HG02938 (cell line): ENCODE measurements at regions not wholly inside any gene's neighbourhood (a gene's known extent, or its start where the extent isn't known, plus 50 kb on each side); places are given as distances from the start of the nearest gene placed in this dataset.
"Not testable (repeated sequence)": the region's sequence is repeated elsewhere in the genome, so short reads cannot be mapped to it uniquely, and the experiment has no call there.

Experiments used
- ATAC-seq: cut with Tn5 transposase; IDR thresholded peaks from one replicate; pipeline ENCODE4 v1.9.1; 2021; ENCODE audit warnings: mild to moderate bottlenecking, moderate library complexity; ENCODE audit not compliant: unreplicated experiment

DNA sequence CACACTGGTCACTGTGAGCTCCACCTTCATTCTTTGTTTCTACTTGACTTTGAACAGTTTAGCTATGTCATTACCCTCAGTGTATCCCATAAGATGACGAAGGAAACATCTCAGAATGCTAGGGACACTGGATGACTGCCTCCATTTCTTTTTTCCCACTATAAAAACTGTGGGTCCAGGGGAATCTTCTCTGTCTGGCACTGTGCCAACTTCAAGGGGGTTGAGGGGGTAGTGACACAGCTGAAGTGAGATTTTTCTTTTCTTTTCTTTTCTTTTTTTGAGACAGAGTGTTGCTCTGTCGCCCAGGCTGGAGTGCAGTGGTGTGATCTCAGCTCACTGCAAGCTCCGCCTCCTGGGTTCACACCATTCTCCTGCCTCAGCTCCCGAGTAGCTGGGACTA is 302.6 kb upstream of the TARS1 start:
- not testable (repeated sequence) for ATAC-seq

GRCh38 chr5:33143405-33144123 is 297.2 kb upstream of the TARS1 start:
- no peak for ATAC-seq

- ATAC-seq = no peak
These were observed 293.9 kb upstream of the TARS1 start for GRCh38 chr5:33146881-33147280.

DNA sequence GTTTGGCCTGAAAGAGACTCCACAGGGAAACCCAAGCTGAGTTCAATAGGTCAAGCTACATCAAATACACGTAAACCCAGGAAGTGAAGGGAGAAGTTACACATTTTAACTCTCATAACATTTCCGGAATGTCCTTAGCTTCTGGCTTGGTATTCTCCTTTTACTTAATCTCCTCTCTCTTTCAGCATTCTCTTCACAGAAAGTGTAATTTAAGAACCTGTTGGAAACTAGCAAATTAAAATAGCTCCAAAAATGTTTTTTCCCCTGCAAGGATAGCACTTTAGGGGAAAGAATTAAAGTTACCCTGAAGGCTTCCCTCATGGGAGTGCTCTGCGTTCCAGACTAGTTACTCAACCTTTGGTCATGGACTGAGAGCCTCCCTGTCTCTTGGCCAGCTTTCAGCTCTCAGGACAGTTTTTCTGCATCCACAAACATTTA is 292.7 kb upstream of the TARS1 start:
- ATAC-seq = no peak

GRCh38 chr5:33153372-33153771 is 287.4 kb upstream of the TARS1 start:
- ATAC-seq = no peak

- ATAC-seq = no peak
These were observed 286.9 kb upstream of the TARS1 start for GRCh38 chr5:33153831-33154230.

GRCh38 chr5:33160871-33161270 is 279.9 kb upstream of the TARS1 start:
- no peak for ATAC-seq

DNA sequence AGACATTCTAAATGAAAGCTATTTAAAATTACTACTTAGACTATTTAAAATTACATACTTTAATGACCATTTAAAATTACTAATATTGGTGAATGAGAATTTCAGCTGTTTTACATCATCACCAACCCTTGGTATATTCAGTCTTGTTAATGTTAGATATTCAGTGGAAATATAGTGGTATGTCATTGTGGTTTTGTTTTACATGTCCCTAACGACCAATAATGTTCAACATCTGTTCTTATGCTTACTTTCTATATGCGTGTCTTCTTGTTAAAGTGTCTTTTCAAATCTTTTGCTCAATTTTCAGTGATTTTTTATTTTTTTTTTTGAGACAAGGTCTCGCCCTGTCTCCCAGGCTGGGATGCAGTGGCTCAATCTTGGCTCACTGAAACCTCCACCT is 279.3 kb upstream of the TARS1 start:
- ATAC-seq = no peak

- no peak for ATAC-seq
These were observed 278.7 kb upstream of the TARS1 start for GRCh38 chr5:33162057-33162456.

DNA sequence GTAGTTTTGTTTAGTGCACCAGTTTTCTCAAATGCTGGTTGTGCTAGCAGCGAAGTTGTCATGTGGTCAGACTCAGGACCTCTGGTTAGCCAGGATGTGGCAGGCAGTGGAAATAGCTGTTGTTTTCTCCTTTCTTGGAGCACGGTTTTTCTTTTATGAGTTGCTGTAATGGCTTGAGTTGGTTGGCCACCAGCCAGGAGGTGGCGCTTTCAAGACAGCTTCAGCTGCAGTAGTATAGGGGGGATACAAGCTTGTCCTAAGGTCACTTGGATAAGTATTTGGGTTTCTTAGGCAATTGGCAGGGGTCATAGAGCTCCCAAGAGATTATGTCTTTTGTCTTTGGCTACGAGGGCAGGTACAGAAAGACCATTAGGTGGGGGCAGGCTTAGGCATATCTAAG is 274.2 kb upstream of the TARS1 start:
- no peak for ATAC-seq

GRCh38 chr5:33166948-33167347 is 273.8 kb upstream of the TARS1 start:
- no peak for ATAC-seq

DNA sequence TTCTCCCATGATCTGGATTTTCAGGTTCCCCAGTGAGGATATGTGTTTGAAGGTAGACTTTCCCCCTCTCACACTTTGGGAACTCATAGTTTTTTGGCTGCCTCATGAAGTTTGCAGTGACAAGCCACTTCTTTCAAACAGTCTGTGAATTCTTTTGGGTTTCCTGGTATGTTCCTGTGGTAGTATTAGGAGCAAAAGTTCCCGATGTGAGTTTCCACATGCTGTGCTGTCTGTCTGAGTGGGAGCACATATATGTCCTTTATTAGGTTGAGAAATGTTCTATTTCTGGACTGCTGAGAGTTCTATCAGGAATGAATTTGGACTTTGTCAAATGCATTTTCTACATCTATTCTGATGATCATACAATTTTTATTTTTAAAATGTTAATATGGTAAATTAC is 273.2 kb upstream of the TARS1 start:
- ATAC-seq = no peak

DNA sequence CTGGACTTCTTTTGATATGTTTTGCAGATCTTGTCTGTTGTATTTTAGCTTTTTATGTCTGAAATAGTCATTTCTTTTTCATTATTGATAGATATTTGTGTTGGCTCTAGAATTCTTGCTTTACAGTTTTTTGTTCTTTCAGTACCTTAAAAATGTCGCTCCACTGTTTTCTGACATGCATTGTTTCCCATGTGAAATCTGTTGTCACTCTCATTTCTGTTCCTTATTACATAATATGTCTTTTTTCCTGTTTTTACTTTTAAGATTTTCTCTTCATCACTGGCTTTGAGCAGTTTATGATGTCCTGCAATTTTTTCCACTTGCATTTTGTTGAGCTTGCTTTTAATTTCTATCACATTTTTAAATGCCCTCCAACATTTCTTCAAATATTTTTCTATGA is 270.4 kb upstream of the TARS1 start:
- ATAC-seq = no peak

GRCh38 chr5:33174383-33174782 is 266.4 kb upstream of the TARS1 start:
- ATAC-seq = no peak

DNA sequence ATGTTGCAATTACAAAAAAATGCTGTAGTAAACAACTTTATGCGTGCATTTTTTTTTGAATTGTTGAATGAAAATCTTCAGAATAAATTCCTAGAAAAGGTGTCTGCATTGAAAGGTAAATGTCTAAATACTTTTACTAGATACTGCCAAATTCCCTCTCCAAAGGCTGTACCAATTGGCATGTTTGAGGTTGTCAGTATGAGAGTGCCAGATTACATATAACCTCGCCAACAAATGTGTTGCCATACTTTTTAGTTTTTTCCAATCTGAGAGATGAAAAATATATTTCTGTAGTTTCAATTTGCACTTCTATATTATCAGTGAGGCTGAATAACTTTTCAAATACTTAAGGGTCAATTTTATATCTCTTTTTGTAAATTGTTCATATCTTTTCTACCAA is 261.5 kb upstream of the TARS1 start:
- no peak for ATAC-seq

DNA sequence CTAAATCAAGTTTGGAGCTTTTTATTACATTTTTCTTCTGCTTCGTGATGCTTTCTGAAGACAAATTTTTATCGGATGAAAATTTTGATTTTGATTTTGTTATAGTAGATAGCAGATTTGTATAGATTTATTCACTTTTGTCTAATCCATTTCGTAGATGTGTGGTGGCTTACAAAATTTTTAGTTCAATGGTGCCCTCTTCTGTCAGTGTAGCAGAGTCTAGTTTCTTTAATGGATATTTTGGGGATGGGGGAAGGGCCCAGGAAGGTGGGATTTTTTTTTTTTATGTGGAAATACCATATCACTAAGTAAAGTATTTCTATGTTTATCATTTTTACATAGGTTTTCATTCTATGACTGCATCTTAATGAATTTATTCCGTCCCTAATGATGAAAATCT is 259.9 kb upstream of the TARS1 start:
- ATAC-seq = no peak

- no peak for ATAC-seq
These were observed 257.8 kb upstream of the TARS1 start for GRCh38 chr5:33182986-33183385.

DNA sequence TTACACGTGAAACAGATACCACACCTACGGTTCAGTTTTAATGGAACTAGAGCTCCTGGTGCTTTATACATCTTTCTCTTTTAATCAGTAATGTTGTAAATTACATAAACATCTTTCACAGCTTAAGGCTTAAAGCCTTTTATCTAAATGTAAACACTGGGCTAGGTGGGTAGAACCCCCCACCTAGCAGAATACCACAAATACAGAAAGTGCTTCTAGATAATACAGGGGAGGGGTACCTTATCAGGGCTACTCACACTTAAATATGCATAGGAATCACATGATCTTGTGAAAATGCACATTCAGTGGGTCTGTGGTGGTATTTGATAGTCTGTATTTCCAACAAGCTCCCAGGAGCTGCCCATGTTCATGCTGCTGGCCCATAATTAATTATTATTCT is 256.4 kb upstream of the TARS1 start:
- ATAC-seq = no peak

GRCh38 chr5:33188089-33188488 is 252.7 kb upstream of the TARS1 start:
- ATAC-seq = no peak

GRCh38 chr5:33194914-33195313 is 245.9 kb upstream of the TARS1 start:
- no peak for ATAC-seq

GRCh38 chr5:33195431-33196165 is 245.2 kb upstream of the TARS1 start:
- no peak for ATAC-seq

DNA sequence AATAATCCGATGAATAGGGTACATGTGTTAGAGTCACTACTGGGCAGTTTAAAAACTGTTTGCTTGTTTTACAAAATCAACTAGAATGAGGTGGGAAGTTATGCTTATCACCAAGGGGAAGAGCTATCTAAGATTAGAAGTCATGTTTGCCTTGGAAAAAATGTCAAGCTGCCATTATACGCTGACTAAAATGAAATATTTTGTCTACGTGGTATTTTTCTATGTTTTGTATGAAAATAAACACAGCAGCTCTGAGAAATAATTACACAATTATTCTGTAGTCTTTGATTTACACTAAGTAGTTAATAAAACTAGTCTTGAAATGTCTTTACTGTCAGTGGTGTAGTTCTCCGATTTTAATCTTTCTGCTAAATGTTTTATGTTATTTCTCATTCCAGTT is 241.9 kb upstream of the TARS1 start:
- ATAC-seq = no peak

DNA sequence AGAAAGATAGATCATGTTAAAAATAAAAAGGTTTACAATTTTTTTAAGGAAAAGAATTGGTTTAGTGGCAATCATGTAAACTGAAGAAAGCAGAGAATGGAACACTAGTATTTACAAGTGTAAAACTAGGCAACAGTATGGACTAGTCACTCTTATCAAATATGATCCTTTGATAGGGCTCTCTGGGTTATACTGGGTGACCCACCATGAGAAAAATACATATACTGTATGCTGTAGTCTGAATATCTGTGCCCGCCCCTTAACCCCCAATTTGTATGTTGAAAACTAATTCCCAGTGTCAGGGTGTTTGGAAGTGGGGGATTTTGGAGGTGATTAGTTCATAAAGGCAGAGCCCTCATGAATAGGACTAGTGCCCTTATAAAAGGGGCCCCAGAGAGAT is 236.8 kb upstream of the TARS1 start:
- ATAC-seq = no peak
